HG03103 (cell line): ENCODE measurements at regions not wholly inside any gene's neighbourhood (a gene's known extent, or its start where the extent isn't known, plus 50 kb on each side); places are given as distances from the start of the nearest gene placed in this dataset.
A peak's percentile ranks its signal among the peaks of the same experiment; 100 is the strongest.
"Not testable (repeated sequence)": the region's sequence is repeated elsewhere in the genome, so short reads cannot be mapped to it uniquely, and the experiment has no call there.

Source experiments
- ATAC-seq: cut with Tn5 transposase; IDR thresholded peaks from one replicate; pipeline ENCODE4 v1.9.1; 2021; ENCODE audit warnings: low read depth; ENCODE audit not compliant: unreplicated experiment

DNA sequence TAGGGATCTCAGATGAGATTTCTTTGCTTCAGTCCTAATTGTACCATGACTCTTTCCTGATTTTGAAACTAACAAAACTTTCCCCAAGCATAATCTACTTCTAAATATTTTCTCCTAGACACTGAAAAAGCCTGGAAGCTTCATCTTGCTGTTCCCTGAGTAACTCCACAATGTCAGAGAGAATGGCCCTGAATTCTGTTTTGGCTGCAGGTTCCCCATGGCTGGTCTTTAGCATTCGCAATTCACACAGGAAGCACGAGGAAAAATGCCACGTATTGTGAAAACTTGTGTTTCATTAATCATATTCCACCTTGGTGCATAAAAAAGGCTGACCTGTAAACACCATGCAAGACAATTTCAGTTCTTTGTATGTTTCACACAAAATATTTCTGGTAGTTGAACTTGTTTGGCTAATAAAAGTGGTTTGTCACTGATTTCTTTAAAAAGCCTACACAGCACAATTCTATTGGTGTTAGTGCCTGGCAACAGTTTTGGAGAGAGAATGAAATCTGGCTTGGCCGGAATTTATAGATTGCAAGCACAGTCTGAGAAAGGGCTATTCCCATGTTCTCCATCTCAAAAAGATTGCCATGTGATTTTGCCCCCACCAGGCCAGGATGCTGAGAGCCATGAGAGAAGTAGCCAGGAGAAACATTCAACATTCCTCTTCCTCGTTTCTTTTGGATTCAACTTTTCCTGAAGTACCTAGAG lies 367.1 kb downstream of the NDFIP2 start:
- ATAC-seq: no peak

- ATAC-seq: no peak
These were observed 365.4 kb downstream of the NDFIP2 start for GRCh38 chr13:79846386-79846785.

DNA sequence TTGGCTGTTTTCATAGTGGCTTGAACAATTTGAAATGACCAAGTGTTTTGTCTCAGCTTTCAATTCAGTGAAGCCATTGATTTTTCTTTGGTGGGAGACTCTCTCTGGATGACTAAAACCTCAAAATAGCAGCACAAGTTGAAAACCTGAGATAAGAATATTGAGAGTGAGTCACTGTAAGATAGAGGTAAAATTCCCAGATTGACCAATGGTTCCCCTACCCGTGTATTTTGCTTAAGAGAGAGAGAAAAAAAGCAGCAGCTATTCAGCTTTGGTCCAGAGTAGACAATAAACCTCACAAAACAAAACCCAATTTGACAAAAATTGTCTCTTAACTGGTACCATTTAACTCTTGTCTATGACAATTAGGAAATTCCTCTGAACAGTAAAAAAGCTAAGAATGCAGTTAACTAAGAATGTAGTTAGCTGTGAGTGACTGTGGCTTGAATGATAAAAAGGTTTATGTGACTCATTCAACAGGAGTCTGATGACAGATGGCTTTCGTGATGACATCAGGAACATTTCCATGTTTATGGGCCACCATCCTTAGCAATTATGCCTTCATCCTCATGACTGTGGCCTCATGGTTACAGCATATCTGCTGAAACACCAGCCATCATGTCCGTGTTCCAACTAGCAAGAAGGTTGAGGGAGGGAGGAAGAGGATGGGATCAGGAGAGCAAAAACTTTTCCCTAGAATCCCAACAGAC lies 356.9 kb downstream of the NDFIP2 start:
- ATAC-seq: no peak

- ATAC-seq: not testable (repeated sequence)
These were observed 355.2 kb downstream of the NDFIP2 start for GRCh38 chr13:79836121-79836520.

- ATAC-seq: no peak
These were observed 353.9 kb downstream of the NDFIP2 start for GRCh38 chr13:79834876-79835275.

DNA sequence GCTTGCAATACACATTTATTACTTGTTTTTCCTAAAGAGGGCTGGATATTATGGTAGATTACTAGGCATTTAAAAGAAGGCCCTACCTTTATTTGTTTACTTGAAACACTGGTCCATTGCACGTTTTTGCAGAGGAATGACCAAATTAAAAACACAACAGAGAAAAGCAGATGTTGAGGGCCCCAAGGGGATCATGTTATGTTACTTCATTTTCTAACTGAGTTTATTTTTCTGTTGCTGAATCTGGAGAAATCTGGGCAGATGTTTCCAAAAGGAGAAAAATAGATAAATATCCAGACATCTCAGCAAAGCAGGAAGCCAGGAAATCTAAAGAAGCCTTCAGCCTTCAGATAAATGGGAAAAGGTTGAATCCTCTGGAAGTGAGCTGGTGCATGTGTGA lies 353.0 kb downstream of the NDFIP2 start:
- no peak for ATAC-seq

DNA sequence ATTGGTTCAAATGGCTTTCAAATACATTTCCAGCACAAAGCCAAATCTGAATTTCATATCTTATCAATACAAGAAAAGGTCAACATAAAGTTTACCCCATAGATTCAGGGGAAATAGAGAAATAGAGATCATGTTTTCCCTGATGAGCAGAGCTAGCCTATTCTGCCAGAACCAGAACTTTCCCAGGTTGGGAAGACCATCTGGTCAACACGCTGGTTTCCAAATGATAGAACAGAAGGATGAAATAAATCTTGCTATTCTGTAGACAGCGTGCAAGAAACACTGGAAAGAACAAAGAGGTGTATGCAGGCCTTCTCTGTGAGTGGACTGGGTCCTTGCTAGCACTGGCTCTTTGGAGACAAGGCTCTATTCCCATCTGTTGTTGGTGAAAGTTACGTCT lies 350.6 kb downstream of the NDFIP2 start:
- ATAC-seq: no peak

DNA sequence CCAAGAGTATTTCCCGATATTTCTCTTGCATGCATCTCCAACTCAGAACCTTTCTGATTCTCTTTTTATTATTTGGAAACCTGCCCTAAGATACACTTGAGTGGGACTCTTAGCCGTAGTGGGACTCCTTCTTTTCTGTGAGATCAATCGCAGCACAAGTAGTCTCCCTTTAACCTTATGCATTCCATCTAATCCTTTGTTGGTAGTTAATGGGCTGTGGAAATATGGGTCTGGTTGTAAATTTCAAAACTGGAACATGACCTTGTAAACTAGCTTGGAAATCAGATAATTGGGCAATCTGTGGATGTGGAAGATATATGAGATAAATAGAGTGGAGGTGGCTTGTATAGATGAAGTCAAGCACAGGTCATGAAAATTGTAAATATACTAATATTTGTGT lies 350.0 kb downstream of the NDFIP2 start:
- no peak for ATAC-seq

DNA sequence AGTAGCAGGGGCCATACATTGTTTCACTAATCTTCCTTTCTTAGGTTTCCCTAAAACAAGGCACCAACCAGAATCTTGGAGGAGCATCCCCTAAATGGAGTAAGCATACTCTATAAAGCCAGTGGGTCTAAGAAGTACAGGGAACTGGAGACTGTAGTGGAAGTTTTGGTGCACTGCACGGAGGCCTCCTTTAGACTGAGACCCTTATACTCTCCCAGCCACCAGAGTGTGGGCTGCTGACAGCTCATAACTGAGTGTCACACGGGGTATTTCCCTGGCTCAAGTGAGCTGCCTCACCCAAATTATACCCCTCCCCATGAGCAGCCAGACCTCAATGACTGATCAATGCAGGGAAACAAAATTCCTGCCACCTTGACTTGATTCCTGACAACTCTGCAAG lies 349.5 kb downstream of the NDFIP2 start:
- ATAC-seq: no peak

- ATAC-seq: no peak
These were observed 348.9 kb downstream of the NDFIP2 start for GRCh38 chr13:79829880-79830279.

DNA sequence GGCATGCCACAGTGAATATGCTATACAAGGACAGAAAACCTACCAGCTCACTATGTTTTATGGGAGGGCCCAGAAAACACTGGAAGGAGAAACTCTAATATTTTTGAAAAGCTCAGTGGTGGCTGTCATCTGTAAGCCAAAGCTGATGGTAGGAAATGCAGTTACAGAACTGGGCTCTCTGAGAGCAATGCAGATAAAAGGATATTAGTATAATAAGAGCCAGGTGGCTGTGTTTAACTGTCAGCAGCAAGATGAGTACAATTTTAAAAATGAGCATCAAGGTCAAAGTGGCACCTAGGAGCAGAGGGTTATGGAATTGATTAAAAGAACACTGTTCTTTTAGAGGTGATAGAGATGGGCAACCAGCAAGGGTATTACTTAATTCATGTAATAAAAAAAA lies 345.0 kb downstream of the NDFIP2 start:
- ATAC-seq: no peak

DNA sequence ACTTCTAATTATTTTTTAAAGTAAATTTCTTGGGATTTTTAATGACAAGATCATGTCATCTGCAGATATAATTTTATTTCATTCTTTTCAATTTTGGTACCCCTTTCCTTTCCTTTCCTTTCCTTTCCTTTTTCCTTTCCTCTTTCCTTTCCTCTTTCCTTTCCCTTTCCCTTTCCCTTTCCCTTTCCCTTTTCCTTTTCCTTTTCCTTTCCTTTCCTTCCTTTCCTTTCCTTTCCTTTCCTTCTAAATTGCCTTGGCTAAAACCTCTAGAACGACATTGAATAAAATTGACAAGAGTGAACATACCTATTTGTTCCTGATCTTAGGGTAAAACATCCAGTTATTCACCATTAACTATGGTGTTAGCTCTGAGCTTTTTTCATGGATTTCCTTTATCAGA lies 334.1 kb downstream of the NDFIP2 start:
- no peak for ATAC-seq

DNA sequence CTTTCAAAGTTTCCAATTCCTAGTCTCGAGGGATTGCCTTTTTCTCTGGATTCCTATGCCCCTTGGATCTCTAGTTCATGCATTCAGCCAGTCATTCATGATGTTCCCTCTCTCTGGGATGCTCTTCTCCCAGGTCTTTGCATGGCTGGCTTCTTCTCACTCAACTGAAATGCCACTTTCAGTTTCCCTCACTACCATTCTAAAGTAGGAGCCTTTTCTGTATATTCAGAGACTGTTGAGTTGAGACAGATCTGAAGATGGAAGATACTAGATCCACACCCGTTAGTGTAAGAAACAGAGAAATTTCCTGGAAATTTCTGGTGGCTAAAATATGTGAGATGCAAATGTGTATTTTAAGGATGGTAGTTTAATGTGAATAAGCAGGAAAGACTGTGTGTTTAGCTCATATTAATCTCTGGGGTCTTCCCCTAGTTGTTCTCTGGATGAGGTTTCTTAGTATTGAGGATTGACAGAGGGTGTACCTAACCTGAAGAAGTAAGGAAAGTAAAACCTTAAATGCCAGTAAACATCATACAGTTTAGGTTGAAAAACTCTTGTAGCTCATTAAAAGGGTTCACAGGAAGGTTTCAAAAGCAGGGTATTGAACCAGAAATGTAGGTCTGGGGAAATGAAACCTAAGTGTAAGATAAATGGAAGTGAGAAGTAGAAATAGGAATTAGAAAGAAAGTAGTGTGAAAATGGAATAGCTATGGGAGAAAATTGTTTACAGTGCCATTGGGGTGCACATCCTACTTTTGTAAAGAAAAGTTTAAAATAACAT lies 331.3 kb downstream of the NDFIP2 start:
- peak; percentile 74 for ATAC-seq

- ATAC-seq: no peak
These were observed 330.2 kb downstream of the NDFIP2 start for GRCh38 chr13:79811170-79811569.

DNA sequence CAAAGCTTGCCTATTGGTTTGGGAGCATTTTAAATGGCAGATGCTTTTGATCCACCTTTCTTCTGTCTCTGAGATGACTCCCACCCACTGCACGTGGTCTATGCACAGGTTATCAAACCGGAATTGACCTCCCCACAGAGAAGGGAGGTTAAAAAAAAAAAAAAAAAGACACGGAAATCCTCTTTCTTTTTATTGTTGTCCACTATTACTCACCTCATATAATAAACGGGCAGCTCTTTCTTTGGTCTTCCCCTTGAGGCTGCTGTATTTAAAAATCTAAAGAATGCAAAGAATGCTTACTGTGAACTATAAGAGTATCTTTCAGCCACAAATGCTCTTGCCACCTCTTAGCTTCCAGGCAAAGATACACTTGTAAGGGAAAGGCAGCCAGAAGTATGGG lies 329.7 kb downstream of the NDFIP2 start:
- ATAC-seq: no peak

GRCh38 chr13:79810018-79810417 lies 329.1 kb downstream of the NDFIP2 start:
- ATAC-seq: no peak

- no peak for ATAC-seq
These were observed 327.5 kb downstream of the NDFIP2 start for GRCh38 chr13:79808475-79808874.

DNA sequence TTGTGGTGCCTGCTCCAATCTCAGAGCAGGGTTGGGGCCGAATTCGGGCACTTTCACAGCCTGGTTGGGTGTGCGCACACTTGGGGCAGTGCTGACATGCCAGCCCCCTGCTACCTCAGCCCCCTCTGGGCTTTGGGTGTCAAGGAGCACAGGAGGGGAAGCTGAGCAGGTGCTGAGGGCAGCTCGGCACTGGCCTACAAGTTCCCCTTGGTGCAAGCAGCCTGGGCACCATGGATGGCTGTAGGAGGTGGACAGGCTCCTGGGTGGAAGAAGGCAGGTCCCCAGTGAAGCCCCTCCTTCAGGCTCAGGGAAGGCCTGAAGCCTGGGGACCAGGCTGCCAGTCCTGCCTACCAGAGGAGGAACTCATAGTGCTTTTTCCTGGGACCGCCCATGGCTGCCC lies 326.6 kb downstream of the NDFIP2 start:
- no peak for ATAC-seq

DNA sequence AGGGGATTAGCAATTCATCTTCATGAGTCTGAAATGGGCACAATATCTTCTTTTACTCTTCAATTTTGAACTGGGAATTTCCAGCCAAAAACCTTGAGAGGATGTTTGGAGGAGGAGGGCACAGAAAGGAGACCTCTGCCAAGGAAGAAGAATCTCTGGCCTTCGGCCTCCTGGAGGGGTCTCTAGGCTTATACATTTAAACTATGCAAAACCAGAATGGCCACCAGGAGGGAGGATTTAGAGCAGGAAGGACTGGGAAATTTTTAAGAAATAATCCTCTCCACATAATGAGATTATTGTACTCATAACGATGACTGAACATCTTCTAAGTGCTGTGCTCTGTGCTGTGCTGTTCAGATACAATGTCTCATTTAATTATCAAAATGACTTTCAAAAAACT lies 325.9 kb downstream of the NDFIP2 start:
- ATAC-seq: no peak

DNA sequence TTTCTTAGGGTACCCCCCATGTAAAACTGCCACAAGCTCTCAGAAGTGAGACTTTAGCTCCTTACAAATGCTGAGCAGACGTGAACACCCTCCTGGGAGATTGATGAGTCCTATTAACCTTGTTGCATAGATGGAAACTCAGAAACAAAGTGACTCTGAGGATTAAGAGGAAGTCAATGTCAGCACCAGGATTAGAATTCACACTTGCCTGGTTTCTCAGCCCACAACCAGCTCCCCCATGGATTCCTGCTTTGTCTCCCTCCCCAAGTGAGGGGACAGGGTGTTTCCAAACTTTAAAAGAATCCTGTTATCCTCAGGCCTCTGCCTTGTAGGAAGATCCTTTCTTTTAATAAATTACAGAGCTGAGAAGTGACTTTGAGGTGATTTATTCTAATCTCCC lies 324.4 kb downstream of the NDFIP2 start:
- ATAC-seq: no peak

DNA sequence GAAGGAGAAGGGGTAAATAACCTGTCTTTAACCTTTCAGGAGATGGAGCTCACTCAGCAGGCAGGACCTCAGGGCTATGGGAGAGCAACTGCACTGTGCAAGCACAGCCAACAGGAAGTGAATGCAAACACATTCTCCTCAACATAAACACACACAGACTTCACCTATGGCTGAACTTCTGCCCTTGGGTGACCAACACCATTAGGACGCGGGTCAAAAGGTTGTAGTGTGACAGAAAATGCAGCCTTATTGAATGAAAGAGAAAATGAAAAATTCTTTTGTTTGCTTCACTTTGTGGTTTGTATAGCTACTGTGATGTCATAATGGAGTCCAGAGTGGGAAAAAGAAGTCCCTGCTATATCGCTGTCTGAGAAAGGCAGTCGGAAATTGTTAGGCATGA lies 323.0 kb downstream of the NDFIP2 start:
- ATAC-seq: peak; percentile 62

GRCh38 chr13:79803296-79803695 lies 322.3 kb downstream of the NDFIP2 start:
- no peak for ATAC-seq
